GM18520 (cell line): ENCODE measurements at regions not wholly inside any gene's neighbourhood (a gene's known extent, or its start where the extent isn't known, plus 50 kb on each side); places are given as distances from the start of the nearest gene placed in this dataset.

Experiments
- ATAC-seq: cut with Tn5 transposase; IDR thresholded peaks from one replicate; pipeline ENCODE4 v1.9.1; 2021; ENCODE audit not compliant: unreplicated experiment

DNA sequence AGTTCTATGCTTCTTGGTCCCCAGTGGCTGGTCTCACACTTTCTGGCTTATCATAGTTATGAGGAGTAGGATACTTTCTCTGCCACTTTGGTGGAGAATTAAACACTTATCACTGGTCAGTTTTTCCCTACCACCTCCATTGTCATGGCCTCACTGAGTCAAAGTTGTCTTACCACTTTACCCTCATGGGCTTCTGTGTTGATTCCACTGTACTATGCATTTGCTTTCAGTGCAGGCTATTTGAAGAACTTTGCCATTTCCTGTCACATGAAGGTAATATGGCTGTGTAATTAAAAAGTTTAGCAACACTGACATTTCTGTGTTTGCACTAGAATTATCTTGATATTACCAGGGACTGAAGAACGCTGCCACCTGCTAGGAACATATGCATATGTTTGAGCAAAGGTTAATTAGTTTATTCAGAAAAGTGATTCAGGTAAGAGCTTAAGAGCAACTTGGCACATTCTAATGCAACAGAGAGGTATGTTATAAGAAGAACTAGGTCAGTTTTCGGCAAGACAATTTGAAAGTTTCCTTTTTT lies 377.3 kb downstream of the PDCD6IP start:
- no peak for ATAC-seq

DNA sequence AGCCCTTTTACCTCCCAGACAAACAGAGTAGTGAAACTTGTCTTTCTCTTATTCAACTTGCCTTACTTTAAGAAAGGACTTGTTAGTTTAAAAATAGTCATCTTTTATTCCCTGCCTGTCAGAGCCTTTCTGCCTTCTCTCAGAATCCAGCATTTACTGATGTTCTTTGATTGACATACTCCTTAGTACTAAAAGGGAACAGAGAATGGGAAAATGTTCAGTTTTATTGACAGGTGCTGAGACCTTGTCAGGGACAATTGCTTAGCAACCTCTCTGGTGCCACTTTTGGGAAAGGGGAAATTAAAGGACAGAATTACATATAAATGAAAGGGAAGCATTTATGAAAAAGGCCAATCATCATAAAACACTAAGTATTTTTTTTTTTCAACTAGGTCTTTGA lies 378.3 kb downstream of the PDCD6IP start:
- ATAC-seq: no peak

DNA sequence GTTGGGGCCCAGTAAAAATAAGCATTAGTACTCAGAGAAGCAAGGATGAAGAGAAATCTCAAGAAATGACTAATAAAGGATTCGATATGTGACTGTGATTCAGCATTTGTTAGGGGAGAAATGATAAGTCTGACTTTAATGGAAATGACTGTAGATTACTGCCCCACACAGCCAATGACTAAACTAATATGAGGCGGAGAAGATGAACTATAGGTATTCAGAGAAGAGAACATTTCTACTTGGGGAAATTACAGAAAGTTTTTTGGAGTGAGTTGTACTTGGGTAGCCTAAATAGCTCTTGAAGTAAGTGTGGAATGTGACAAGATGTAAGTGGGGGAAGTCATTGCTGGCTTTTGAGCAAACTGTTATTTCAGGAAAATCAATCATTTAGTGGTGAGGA lies 380.0 kb downstream of the PDCD6IP start:
- peak; percentile 55 for ATAC-seq

DNA sequence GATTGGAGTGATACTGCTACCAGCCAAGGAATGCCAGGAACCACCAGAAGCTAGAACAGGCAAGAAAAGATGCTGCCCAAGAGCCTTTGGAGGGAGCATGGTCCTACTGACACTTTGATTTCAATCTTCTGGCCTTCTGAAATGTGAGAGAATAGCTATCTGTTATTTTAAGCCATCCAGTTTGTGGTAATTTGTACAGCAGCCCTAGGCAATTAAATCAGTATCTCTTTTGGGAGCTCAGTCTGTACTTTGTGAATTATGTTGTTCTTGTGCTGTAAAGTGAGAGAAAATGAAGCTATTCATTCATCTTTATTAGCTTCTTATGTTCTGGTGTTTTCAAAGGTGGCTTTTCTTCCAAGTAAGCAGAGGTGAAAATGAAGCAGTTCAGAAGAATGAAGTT lies 381.3 kb downstream of the PDCD6IP start:
- no peak for ATAC-seq

DNA sequence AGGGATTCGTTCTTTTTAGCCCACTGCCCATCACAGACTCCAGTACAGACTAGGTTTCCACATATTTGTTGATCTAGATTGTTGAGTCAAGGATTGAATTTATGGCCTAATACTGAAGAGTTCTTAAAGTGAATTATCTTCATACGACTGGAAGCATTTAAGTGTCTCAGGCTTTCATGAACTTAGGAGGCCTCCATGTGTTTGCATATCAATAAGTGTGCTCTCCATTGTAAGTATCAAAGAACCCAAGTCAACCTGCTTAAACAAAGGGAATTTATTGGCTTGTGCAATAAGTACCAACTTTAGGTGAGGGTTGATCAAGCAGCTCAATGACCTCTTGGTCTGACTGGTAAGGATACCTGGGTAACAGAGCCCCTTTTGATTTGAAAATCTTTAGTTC lies 382.1 kb downstream of the PDCD6IP start:
- ATAC-seq: no peak

DNA sequence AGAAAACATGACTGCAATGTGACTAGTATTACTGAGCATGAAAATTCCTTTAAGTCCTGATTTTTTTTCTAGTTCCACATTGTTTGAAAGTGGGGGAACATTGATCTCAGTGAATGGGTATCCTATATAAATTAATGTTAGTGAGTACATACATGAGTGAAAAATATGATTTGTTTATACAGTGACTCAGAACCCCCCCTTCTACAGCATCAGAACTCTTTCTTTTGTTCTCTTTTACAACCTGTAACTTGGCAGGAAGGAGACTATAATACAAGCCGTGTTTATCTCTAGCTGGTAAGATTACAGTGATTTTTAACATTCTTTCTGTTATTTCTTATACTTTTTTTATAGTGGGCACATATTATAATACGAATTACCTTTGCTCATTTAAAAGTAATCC lies 384.7 kb downstream of the PDCD6IP start:
- ATAC-seq: no peak

DNA sequence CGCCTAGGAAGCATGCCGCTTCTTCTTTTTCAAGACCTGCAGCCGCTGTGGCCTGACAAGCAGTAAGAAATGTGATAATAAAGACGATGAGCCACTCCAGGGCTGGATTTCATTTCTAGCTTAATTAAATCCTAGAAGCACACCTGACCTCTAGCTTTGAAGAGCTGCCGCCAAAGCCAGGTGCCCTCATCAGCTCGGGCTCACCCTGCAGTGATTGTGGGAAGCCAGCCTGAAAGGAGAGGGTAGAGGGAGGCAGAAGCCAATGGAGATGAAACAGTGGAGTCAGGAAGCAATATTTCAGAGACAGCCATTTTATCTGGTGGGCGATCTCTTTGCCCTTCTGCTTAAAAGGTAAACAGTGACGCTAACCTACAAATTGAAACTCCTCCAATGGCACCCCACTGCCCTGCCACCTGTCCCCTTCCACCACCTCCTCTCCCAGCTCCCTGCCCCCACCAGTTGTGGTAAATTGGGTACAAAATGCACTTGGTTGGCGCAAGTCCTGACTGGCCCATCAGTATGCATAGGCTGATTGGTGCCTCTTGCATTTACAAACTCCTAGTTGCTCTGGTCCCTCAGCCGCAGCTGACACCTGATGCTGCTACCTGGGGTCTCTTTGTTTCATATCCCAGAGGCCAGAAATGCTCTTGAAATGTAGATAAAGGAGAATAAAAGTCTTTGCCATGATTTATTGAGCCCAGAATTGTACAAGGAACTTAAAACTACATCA lies 385.3 kb downstream of the PDCD6IP start:
- ATAC-seq: no peak

DNA sequence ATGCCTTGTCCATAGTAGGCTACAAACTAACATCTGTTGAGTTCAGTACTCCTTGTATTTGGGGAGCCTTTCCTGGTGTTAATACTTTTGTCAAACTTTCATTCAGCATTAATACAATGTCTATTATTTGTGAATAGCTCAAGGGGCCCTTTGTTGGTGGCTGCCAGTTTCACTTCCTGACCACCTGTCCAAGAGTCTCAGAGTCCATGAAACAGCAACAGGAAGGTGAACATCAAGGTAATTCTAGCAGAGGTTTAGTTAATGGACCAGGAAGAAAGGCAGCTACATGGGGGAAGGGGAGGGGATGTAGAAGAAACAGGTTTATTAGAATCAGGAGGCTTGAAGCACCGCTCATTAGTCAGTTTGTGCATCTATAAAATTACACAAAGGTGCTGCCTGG lies 386.9 kb downstream of the PDCD6IP start:
- no peak for ATAC-seq

DNA sequence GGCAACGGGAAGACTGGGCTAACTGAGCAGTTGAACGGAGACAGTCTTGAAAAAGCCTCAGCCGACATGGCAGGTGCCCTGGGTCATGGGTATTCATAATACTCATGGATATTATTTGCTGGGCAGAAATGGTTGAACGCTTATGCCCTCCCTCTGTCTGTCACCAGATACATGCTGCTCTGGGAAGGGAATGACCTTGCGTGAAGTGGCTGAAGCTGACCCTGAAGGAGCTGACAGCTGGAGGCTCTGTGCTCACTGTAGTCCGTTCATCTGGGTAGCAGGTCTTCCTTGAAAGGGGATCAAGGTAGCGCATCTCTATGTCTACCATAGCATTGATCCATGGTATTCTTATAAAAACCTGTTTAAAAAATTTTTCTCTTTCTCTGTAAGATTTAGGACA lies 390.7 kb downstream of the PDCD6IP start:
- ATAC-seq: no peak

DNA sequence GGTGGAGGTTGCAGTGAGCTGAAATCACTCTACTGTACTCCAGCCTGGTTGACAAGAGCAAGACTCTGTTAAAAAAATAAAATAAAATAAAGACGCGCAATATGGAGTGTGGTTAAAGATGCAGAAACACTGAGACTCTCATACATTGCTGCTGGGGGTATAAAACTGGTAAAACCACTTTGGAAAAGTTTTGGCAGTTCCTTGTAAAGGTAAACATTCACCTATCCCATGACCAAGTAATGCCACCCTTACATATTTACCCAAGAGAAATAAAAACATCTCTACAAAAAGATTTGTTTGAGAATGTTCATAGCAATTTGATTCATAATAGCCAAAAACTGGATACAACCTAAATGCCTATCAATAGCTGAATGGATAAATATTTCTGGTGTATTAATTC lies 398.5 kb downstream of the PDCD6IP start:
- no peak for ATAC-seq

DNA sequence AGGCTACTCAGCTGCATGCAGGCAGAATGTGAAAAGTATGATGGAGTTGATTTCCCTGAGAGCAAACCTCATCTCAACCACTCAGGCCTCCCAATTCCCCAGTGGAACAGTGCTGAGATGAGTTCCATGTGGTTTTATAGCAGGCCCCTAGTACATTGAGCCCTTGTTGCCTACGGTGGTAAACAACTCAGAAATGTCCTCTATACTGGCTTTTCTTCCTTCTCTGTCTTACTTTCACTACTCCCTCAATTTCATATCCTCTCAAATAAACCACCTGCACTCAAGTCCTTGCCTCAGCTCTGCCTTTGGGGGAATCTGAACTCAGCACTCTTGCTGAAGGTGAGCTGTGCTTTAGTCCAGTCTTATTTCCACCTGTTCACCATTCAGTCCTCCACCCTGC lies 399.9 kb downstream of the PDCD6IP start:
- no peak for ATAC-seq

DNA sequence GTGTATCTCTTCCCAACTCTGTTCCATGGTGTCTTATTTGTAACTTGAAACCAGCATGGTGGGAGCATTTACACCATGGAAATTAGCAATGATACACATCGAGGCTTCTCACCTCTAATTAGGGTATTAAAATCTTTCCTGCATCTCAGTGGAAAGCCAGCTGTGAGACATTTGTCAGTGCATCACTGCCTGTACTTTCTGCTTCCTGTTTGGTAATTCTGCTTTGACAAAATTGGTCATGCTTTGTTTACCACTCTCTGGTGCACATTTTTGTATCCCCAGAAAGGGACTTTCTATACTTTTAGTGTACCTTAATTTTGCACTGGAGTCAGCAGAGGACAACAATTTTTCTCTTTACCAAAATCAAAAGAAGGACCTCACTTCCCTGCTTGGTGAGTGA lies 402.1 kb downstream of the PDCD6IP start:
- ATAC-seq: peak; percentile 75

DNA sequence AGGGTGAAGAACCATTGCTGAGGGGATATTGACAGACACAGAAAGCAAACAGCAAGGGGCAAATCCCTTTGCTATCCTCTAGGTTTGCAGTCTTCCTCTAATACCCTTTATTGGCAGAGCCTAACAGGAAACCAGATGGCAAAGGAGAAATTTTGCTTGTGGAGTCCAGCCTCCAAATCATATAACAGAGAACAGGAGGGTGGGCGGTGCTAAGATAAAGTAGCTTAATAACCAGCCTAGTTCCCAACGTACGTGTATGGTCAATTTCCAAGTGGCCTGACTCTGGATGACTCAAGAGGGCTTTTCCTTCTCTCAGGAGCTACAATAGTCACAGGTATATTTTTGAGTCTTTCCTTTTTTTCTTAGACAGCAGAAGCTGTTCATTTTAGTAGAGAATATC lies 404.5 kb downstream of the PDCD6IP start:
- no peak for ATAC-seq

DNA sequence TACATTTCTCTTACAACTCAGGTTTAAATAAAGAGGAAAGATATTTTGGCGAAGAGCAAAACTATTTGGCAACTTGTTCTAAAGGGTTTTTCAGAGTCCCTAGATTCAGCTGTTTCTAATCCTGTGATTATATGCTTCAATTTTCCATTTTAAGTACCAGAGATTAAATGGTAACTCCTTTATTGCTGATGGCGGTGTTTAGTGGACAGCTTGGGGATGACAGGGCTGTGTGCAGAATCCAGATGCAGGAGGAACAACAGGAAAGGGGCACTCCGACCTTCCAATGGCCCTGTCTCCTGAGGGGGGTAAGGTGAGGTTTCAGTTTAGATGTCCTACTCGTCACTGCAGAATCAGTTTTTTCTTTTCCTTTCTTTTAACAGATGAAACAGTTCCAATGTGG lies 405.0 kb downstream of the PDCD6IP start:
- no peak for ATAC-seq

DNA sequence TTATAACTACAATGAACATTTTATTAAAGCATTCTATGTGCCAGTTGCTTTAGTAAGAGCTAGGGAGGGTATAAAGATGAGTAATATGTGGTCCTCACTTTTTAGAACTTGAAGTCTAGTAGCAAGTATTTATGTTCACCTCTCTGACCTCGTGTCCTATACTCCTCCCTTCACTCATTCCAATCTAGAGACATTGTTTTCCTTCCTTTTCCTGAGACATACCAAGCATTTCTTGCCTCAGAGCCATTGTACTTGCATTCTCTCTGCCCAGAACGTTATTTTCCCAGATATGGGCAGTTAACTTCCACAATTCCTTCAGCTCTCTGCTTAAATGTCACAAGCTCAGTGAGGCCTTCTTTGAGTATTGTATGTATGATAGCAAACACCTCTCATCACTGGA lies 408.6 kb downstream of the PDCD6IP start:
- ATAC-seq: no peak

DNA sequence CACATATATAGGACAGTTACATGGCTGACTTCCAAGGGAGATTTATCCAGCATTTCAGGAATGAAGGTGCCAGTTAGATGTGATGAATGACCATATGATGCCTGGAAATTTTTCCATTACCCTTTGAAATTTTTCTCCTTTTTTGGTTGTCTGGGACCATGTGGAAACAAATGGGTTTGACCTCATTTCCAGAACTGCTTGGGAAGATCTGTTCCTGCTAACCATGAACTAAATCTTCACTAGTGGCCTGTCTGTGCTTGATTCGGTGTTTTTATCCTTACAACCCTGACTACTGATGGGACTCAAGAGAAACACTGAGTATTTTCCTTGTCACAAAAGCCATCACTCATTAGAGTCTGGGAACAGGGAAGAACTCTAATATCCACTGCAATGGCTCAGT lies 409.4 kb downstream of the PDCD6IP start:
- ATAC-seq: no peak

DNA sequence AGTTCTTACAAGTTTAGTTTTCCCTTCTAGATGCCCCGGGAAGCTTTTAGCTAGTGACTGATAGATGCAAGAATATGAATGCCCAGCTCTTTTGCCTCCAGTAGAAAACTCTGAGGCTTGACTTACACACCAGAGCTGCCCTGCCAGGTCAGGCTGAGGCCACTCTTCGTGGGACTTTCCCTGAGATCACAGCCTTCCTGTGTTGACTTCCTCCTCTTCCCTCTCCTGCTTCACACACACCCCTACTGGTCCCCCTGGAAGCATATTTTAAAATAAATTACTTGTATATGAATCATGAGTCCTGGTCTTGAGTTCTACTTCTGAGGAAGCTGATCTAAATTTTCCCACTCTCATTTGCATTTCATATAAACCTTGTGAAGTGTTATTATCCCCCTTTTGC lies 413.7 kb downstream of the PDCD6IP start:
- ATAC-seq: no peak

DNA sequence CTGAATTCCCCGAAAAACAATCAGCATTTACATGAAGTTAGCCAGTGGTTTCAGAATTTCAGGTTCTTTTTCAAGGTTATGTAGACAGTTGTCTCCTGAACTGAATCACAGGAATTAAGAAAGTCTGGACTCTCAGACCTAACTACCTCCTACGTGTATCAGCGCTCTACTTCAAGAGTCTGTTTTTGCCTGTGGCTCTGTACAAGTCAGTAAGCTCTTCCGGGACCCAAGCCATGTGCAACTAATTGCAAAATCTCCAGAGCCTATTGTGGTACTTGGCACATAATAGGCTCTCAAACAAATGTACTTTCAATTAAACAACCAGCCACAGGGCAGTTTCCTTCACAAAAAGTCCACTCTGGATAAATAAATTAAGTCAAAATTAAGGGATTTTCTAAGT lies 414.2 kb downstream of the PDCD6IP start:
- ATAC-seq: no peak

DNA sequence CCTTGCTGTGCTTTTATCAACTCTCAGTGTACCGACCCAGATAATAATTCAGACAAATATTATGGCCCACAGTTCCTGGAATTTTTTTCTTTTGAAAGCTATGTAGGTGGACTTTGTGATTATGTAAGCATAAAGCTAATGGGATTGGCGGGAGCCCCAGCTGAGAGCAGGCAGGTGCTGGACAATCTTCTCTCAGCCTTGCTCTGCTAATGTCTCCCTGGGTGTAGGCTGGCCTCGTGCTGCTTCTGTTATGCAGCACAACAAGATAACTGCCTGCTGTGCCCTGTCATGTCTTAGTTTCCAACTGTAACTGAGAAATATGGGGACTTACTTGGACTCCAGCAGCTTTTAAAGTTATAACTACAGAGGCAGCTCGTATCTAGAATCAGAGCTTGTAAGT lies 415.0 kb downstream of the PDCD6IP start:
- ATAC-seq: no peak

DNA sequence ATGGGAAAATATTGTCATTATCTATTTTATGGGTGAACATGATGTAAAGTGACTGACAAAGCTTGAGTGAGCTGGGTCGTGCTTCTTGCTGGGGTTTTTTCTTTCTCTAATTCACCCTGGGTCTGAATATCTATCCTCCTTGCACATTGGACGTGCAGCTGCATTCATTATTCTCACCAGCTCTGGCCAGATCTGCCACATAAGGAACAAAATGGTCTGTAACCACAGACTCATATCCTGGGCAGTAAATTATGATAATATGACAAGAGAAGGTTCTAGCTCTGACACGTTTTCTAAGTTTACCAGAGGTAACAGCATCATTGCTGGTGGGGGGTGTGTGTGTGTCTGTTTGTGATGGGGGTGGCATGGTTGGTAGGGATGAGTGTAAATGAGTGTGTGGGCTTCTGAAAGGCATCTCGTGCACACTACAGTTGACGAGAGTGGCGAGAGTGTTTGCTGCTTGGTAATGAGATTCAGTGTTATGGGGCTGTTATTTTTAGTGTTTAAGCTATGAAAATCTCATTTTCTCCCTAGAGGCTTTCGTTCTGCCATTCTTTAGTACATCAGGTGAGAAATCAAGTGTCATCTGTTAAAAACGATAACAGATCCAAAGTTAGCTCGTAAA lies 418.4 kb downstream of the PDCD6IP start:
- ATAC-seq: peak; percentile 58

DNA sequence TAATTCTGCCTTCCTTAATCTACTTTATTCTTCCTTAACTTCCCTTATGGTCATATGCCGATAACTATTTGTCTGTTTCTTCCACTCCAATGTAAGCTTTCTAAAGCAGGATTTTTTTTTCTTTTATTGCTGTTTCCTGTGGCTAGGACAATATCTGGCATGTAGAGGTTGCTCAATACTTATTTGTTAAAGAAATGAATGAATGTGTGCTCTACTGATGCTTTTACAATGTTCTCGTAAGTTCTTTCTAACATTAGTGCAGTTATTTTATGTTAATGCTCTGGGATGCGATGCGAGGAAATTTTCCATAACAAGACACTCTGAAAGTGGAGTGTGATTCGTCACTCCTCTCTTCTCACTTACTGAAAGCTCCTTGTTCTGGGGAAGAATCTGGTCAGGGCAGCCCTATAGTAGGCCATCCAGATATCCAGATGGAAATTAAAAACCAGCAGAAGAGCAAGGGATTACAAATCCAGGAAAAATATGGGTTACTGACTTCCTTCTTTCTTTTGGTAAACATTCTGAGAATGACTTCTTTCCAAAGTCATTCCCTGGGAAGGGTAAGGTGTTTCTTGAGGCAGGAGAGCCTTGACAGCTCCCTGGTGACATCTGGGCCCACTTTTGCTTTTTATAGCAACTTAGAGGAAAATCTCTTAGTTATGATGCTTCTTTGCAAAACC lies 420.4 kb downstream of the PDCD6IP start:
- no peak for ATAC-seq

DNA sequence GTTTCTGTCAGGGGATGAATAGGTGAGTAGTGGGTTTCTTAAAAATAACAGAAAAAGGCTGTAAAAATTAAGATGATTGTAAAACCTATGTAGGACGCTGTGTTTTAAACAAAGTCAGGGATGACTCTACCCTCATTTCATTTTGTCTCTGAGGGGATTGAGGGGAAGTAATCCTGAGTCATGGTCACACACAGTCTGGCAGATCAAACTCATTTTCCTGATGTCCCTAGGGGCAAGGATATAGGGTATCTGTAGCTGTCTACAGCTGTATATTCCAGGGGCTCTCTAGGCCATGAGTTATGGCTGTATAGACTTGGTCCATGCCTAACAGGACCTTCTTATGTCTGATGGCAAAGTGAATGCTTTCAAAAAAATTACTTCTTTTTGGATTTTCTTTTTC lies 421.1 kb downstream of the PDCD6IP start:
- ATAC-seq: no peak
